ENCODE measurements at regions not wholly inside any gene's neighbourhood (a gene's known extent, or its start where the extent isn't known, plus 50 kb on each side); places are given as distances from the start of the nearest gene placed in this dataset.

DNA sequence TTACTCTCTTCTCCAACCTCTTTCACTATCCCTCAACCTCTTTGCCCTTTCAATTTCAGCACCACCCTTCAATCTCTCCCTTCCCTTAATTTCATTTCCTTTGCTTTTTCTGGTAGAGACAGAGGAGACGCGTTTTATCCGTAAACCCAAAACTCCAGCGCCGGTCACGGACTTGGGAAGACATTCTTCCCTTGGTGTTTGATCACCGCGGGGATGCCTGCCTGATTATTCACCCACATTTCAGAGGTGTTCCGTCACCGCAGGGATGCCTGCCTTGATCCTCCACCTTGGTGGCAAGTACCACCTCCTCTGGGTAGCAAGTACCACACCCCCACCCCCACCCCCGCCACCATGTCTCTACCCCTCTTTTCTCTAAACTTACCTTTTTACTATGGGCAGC lies 669.4 kb upstream of the PKDCC start:
- Histone ChIP-seq H3K4me2 (no peak overlapping the region), H3K4me3 (no peak overlapping the region), H3K9me3 (no peaks in the 10 kb centered on the region), H3K4me1 (no peaks in the 10 kb centered on the region), H3K27ac (no peak overlapping the region)
- ChIA-PET CTCF (no interaction called here), POLR2A (no interaction called here)
- DNase-seq (ENCODE audit: low read depth in 1 of 2, low spot score in 1 of 2) (no peak), FAIRE-seq (no peak), ATAC-seq (no peak)
- TF ChIP-seq BHLHE40 (IDR thresholded peaks at IDR 0.05; ENCODE audit: low read depth, low read length), result no peak
- no peak for TF ChIP-seq ZC3H11A (IDR thresholded peaks at IDR 0.05)
- TF ChIP-seq EHMT2 (IDR thresholded peaks at IDR 0.05; ENCODE audit: low read depth), result no peak
- TF ChIP-seq, protein P1, sequence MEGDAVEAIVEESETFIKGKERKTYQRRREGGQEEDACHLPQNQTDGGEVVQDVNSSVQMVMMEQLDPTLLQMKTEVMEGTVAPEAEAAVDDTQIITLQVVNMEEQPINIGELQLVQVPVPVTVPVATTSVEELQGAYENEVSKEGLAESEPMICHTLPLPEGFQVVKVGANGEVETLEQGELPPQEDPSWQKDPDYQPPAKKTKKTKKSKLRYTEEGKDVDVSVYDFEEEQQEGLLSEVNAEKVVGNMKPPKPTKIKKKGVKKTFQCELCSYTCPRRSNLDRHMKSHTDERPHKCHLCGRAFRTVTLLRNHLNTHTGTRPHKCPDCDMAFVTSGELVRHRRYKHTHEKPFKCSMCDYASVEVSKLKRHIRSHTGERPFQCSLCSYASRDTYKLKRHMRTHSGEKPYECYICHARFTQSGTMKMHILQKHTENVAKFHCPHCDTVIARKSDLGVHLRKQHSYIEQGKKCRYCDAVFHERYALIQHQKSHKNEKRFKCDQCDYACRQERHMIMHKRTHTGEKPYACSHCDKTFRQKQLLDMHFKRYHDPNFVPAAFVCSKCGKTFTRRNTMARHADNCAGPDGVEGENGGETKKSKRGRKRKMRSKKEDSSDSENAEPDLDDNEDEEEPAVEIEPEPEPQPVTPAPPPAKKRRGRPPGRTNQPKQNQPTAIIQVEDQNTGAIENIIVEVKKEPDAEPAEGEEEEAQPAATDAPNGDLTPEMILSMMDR (IDR thresholded peaks at IDR 0.05), result no peak
- TF ChIP-seq HOXB5 (CRISPR knock-in tag; IDR thresholded peaks at IDR 0.05), result no peak
- TF ChIP-seq RFX5 (IDR thresholded peaks at IDR 0.05), result no peak
- no peak for TF ChIP-seq FOSB (CRISPR knock-in tag; IDR thresholded peaks at IDR 0.05)
- TF ChIP-seq ESRRA (IDR thresholded peaks at IDR 0.05; ENCODE audit: borderline replicate concordance, low read length), result no peak
- no peak for TF ChIP-seq TP53 (CRISPR knock-in tag; IDR thresholded peaks at IDR 0.05)
- no peak for TF ChIP-seq CHD4 (IDR thresholded peaks at IDR 0.05; ENCODE audit: borderline replicate concordance)
- TF ChIP-seq, protein P2, sequence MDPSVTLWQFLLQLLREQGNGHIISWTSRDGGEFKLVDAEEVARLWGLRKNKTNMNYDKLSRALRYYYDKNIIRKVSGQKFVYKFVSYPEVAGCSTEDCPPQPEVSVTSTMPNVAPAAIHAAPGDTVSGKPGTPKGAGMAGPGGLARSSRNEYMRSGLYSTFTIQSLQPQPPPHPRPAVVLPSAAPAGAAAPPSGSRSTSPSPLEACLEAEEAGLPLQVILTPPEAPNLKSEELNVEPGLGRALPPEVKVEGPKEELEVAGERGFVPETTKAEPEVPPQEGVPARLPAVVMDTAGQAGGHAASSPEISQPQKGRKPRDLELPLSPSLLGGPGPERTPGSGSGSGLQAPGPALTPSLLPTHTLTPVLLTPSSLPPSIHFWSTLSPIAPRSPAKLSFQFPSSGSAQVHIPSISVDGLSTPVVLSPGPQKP (IDR thresholded peaks at IDR 0.05; ENCODE audit: low read depth, low read length), result no peak
- TF ChIP-seq ZFP36 (IDR thresholded peaks at IDR 0.05; ENCODE audit: borderline replicate concordance, partially characterized antibody), result no peak
- TF ChIP-seq EP300 (IDR thresholded peaks at IDR 0.05), result no peak
- TF ChIP-seq POLR2A (IDR thresholded peaks at IDR 0.05; ENCODE audit: low read length), result no peak
- TF ChIP-seq, protein P3, sequence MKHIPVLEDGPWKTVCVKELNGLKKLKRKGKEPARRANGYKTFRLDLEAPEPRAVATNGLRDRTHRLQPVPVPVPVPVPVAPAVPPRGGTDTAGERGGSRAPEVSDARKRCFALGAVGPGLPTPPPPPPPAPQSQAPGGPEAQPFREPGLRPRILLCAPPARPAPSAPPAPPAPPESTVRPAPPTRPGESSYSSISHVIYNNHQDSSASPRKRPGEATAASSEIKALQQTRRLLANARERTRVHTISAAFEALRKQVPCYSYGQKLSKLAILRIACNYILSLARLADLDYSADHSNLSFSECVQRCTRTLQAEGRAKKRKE (CRISPR knock-in tag; IDR thresholded peaks at IDR 0.05; ENCODE audit: low read depth), result no peak
- no peak for TF ChIP-seq POLR2AphosphoS2 (conservative IDR thresholded peaks at IDR 0.05; ENCODE audit: low read length)
- TF ChIP-seq, protein P4, sequence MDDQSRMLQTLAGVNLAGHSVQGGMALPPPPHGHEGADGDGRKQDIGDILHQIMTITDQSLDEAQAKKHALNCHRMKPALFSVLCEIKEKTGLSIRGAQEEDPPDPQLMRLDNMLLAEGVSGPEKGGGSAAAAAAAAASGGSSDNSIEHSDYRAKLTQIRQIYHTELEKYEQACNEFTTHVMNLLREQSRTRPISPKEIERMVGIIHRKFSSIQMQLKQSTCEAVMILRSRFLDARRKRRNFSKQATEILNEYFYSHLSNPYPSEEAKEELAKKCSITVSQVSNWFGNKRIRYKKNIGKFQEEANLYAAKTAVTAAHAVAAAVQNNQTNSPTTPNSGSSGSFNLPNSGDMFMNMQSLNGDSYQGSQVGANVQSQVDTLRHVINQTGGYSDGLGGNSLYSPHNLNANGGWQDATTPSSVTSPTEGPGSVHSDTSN (IDR thresholded peaks at IDR 0.05), result no peak
- no peak for TF ChIP-seq SMC3 (IDR thresholded peaks at IDR 0.05)
- TF ChIP-seq GATA3 (IDR thresholded peaks at IDR 0.05; ENCODE audit: borderline replicate concordance), result no peak
- WGBS (ENCODE audit: missing lambda C conversion rate), result 78% methylated on average over 11 of the region's 11 CpGs

DNA sequence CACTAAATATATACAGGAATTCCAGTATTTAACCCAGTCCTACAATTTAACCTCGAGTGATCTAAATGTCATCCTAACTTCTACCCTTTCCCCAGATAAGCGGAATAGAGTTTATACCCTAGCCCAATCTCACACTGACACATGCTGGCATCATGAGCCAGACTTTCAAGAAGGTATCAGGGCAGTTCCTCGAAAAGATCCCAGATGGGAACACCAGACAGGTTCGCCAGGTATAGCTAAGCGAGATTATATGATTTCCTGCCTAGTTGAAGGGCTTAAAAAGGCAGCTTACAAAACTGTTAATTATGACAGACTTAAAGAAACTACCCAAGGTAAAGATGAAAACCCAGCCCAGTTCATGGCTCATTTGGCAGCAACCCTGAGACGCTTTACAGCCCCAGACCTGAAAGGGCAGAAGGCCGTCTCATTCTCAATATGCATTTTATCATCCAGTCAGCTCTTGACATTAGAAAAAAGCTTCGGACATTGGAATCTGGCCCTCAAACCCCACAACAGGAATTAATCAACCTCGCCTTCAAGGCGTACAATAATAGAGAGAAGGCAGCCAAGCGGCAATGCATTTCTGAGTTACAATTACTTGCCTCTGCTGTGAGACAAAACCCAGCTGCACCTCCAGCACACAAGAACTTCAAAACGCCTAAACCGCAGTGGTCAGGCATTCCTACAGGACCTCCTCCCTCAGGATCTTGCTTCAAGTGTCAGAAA lies 668.2 kb upstream of the PKDCC start:
- no peak for FAIRE-seq
- no peak for DNase-seq (ENCODE audit: low read depth in 1 of 2, low spot score in 1 of 2)
- H3K4me2 ChIP-seq, result no peak overlapping the region
- POLR2A ChIA-PET, result no interaction called here
- no peak overlapping the region for H3K4me3 ChIP-seq
- no peak for ATAC-seq
- TF ChIP-seq MYC (IDR thresholded peaks at IDR 0.05; ENCODE audit: borderline replicate concordance, low read length) (no peak), TP53 (CRISPR knock-in tag; IDR thresholded peaks at IDR 0.05) (no peak), ZFP36 (IDR thresholded peaks at IDR 0.05; ENCODE audit: borderline replicate concordance, partially characterized antibody) (no peak)
- no peaks in the 10 kb centered on the region for H3K4me1 ChIP-seq
- no peak overlapping the region for H3K27ac ChIP-seq
- 29% methylated on average over 13 of the region's 13 CpGs for WGBS (ENCODE audit: missing lambda C conversion rate)
- H3K9me3 ChIP-seq, result no peaks in the 10 kb centered on the region
- CTCF ChIA-PET, result interaction anchor here (1.0 kb wide), 1 partner anchor 9 kb away, joined by 3 read pairs; no protein-coding TSS in a partner anchor

Data from A549 (cell line).